ENCODE measurements at regions not wholly inside any gene's neighbourhood (a gene's known extent, or its start where the extent isn't known, plus 50 kb on each side); places are given as distances from the start of the nearest gene placed in this dataset.

- TF ChIP-seq EZH2phosphoT487 (IDR thresholded peaks at IDR 0.05; ENCODE audit: low read depth, severe bottlenecking, unreplicated experiment): no peak
- TF ChIP-seq EZH2 (IDR thresholded peaks at IDR 0.05; ENCODE audit: borderline replicate concordance): no peak
- no peak for TF ChIP-seq CTCF (IDR thresholded peaks at IDR 0.05; ENCODE audit: poor library complexity)
- no peaks in the 10 kb centered on the region for H4K20me1 ChIP-seq (ENCODE audit: insufficient read depth, poor library complexity, severe bottlenecking)
- no peak overlapping the region for H3K27ac ChIP-seq
- H3K27me3 ChIP-seq: no peaks in the 10 kb centered on the region
- DNase-seq (ENCODE audit: low spot score): no peak
- H3K36me3 ChIP-seq (replicated peaks; ENCODE audit: insufficient read depth, low read depth): no peaks in the 10 kb centered on the region
- no peaks in the 10 kb centered on the region for H3K79me2 ChIP-seq
- 91% methylated on average over 9 of the region's 9 CpGs for WGBS (ENCODE audit: low lambda C conversion rate, missing lambda C conversion rate)
- H3K9me2 ChIP-seq (replicated peaks; ENCODE audit: insufficient read depth): no peaks in the 10 kb centered on the region
- no peaks in the 10 kb centered on the region for H3K9me3 ChIP-seq (ENCODE audit: low read depth)
- H2AFZ ChIP-seq: no peak overlapping the region
- H3K4me3 ChIP-seq: no peak overlapping the region
- no peaks in the 10 kb centered on the region for H3K4me1 ChIP-seq (ENCODE audit: insufficient read depth)
- no peak overlapping the region for H3K4me2 ChIP-seq
Measured at GRCh38 chr15:29558261-29558660, 264.0 kb downstream of the TJP1 start.

GRCh38 chr15:29557171-29557570, 265.1 kb downstream of the TJP1 start:
- Histone ChIP-seq H3K27me3 (no peaks in the 10 kb centered on the region), H2AFZ (no peak overlapping the region), H4K20me1 (ENCODE audit: insufficient read depth, poor library complexity, severe bottlenecking) (no peaks in the 10 kb centered on the region), H3K9me3 (ENCODE audit: low read depth) (no peaks in the 10 kb centered on the region), H3K36me3 (replicated peaks; ENCODE audit: insufficient read depth, low read depth) (no peaks in the 10 kb centered on the region), H3K4me1 (ENCODE audit: insufficient read depth) (no peaks in the 10 kb centered on the region), H3K4me2 (no peak overlapping the region), H3K27ac (no peak overlapping the region), H3K4me3 (no peak overlapping the region), H3K9me2 (replicated peaks; ENCODE audit: insufficient read depth) (no peaks in the 10 kb centered on the region), H3K79me2 (no peaks in the 10 kb centered on the region)
- DNase-seq (ENCODE audit: low spot score): no peak
- no peak for TF ChIP-seq EZH2 (IDR thresholded peaks at IDR 0.05; ENCODE audit: borderline replicate concordance)
- TF ChIP-seq CTCF (IDR thresholded peaks at IDR 0.05; ENCODE audit: poor library complexity): no peak
- TF ChIP-seq EZH2phosphoT487 (IDR thresholded peaks at IDR 0.05; ENCODE audit: low read depth, severe bottlenecking, unreplicated experiment): no peak
- WGBS (ENCODE audit: low lambda C conversion rate, missing lambda C conversion rate): 79% methylated on average over 6 of the region's 6 CpGs

GRCh38 chr15:29556380-29556779, 265.9 kb downstream of the TJP1 start:
- H3K79me2 ChIP-seq: no peaks in the 10 kb centered on the region
- 80% methylated on average over 4 of the region's 4 CpGs for WGBS (ENCODE audit: low lambda C conversion rate, missing lambda C conversion rate)
- H3K27me3 ChIP-seq: no peaks in the 10 kb centered on the region
- no peaks in the 10 kb centered on the region for H3K9me2 ChIP-seq (replicated peaks; ENCODE audit: insufficient read depth)
- H3K4me3 ChIP-seq: no peak overlapping the region
- no peak overlapping the region for H3K4me2 ChIP-seq
- H3K4me1 ChIP-seq (ENCODE audit: insufficient read depth): no peaks in the 10 kb centered on the region
- DNase-seq (ENCODE audit: low spot score): no peak
- H3K36me3 ChIP-seq (replicated peaks; ENCODE audit: insufficient read depth, low read depth): no peaks in the 10 kb centered on the region
- no peaks in the 10 kb centered on the region for H3K9me3 ChIP-seq (ENCODE audit: low read depth)
- no peaks in the 10 kb centered on the region for H4K20me1 ChIP-seq (ENCODE audit: insufficient read depth, poor library complexity, severe bottlenecking)
- H2AFZ ChIP-seq: no peak overlapping the region
- no peak overlapping the region for H3K27ac ChIP-seq
- TF ChIP-seq CTCF (IDR thresholded peaks at IDR 0.05; ENCODE audit: poor library complexity): no peak
- TF ChIP-seq EZH2phosphoT487 (IDR thresholded peaks at IDR 0.05; ENCODE audit: low read depth, severe bottlenecking, unreplicated experiment): no peak
- no peak for TF ChIP-seq EZH2 (IDR thresholded peaks at IDR 0.05; ENCODE audit: borderline replicate concordance)

GRCh38 chr15:29554531-29554930, 267.7 kb downstream of the TJP1 start:
- Histone ChIP-seq H3K9me3 (ENCODE audit: low read depth) (no peaks in the 10 kb centered on the region), H3K79me2 (no peaks in the 10 kb centered on the region), H4K20me1 (ENCODE audit: insufficient read depth, poor library complexity, severe bottlenecking) (no peaks in the 10 kb centered on the region), H3K4me2 (no peak overlapping the region), H3K27me3 (no peaks in the 10 kb centered on the region), H3K9me2 (replicated peaks; ENCODE audit: insufficient read depth) (no peaks in the 10 kb centered on the region), H3K36me3 (replicated peaks; ENCODE audit: insufficient read depth, low read depth) (no peaks in the 10 kb centered on the region), H3K27ac (no peak overlapping the region), H3K4me1 (ENCODE audit: insufficient read depth) (no peaks in the 10 kb centered on the region), H2AFZ (no peak overlapping the region), H3K4me3 (no peak overlapping the region)
- WGBS (ENCODE audit: low lambda C conversion rate, missing lambda C conversion rate): 49% methylated on average over 4 of the region's 4 CpGs
- DNase-seq (ENCODE audit: low spot score): no peak
- TF ChIP-seq CTCF (IDR thresholded peaks at IDR 0.05; ENCODE audit: poor library complexity) (no peak), EZH2phosphoT487 (IDR thresholded peaks at IDR 0.05; ENCODE audit: low read depth, severe bottlenecking, unreplicated experiment) (no peak), EZH2 (IDR thresholded peaks at IDR 0.05; ENCODE audit: borderline replicate concordance) (no peak)
